ENCODE measurements at regions not wholly inside any gene's neighbourhood (a gene's known extent, or its start where the extent isn't known, plus 50 kb on each side); places are given as distances from the start of the nearest gene placed in this dataset.

DNA sequence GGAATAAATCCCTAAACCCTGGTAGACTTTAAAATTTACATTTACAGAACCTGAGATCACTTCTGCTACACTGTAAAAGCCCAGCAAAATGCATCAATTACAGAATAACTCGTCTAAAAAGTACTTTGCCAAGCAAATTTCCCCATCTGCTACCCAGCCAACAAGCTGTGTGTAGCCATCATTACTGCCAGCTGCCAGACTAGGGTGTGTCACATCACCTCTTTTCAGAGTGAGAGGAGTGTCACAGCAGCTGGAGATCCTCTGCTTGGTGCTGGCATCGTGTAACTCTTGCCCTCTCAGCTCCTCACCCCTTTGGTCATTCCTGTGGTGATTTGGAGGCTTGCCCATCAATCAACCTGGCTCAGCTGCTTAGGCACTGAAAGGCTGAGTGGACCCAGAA lies 340.4 kb upstream of the MMADHC start:
- FAIRE-seq (no peak), ATAC-seq (no peak), DNase-seq (no peak)
- H3K27ac ChIP-seq: no peak overlapping the region
- no peaks in the 10 kb centered on the region for H3K4me1 ChIP-seq
- intact Hi-C loops (cut with DNase I): no loop called here
- H3K36me3 ChIP-seq: no peaks in the 10 kb centered on the region
- H3K4me3 ChIP-seq: no peak overlapping the region
- H3K9me3 ChIP-seq: no peaks in the 10 kb centered on the region
- WGBS, 2 donors: 43 to 45% methylated on average over 2 of the region's 2 CpGs
- no peaks in the 10 kb centered on the region for H3K27me3 ChIP-seq
- TF ChIP-seq, protein P1, sequence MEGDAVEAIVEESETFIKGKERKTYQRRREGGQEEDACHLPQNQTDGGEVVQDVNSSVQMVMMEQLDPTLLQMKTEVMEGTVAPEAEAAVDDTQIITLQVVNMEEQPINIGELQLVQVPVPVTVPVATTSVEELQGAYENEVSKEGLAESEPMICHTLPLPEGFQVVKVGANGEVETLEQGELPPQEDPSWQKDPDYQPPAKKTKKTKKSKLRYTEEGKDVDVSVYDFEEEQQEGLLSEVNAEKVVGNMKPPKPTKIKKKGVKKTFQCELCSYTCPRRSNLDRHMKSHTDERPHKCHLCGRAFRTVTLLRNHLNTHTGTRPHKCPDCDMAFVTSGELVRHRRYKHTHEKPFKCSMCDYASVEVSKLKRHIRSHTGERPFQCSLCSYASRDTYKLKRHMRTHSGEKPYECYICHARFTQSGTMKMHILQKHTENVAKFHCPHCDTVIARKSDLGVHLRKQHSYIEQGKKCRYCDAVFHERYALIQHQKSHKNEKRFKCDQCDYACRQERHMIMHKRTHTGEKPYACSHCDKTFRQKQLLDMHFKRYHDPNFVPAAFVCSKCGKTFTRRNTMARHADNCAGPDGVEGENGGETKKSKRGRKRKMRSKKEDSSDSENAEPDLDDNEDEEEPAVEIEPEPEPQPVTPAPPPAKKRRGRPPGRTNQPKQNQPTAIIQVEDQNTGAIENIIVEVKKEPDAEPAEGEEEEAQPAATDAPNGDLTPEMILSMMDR (IDR thresholded peaks at IDR 0.05): no peak

DNA sequence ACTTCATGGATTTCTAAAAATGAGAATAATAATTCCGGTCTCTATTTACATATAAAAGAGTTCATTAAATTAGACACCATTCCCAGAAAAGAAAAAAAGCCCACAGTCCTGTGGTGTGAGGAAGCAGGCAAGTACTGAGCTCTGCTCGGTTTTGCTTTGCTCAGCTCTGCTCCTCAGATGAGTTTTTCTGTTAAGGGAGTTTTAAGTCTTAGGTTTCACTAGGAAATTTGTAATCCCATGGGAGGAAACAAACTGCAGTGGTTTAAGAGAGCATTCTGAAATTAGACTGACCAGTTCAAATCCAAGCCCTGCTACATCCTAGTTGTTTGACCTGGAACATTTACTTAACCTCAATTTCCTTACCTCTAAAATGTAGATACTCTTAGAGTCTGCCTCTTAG lies 338.6 kb upstream of the MMADHC start:
- ATAC-seq (no peak), FAIRE-seq (no peak)
- TF ChIP-seq, protein P1 (IDR thresholded peaks at IDR 0.05): no peak

DNA sequence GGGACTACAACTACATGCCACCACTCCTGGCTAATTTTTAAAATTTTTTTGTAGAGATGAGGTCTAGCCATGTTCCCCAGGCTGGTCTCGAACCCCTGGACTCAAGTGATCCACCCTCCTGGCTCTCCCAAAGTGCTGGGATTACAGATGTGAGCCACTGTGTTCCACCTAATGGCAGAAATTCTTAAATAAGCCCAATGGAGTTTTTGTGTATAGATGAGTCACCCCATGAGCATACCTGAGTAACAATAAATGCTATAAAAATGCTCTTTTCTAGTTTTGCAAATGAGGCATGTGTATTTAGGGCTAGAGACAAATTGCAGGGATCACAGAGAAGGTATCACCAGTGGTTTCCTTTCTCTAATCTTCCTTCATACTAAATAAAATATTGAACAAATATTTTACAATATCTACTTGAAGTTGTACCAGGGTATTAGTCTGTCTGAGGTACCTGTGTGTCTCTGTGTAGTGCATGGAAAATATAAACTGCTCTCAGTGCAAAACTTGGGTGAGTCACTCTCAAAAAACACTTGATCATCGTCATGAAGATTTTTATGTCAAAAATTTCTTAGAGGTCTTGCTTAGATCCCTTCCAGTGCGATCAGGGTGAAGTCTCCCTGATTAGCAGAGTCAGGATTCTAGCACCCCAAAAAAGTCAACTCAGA lies 337.1 kb upstream of the MMADHC start:
- intact Hi-C loops (cut with DNase I): no loop called here
- Histone ChIP-seq H3K27ac (no peak overlapping the region), H3K4me3 (no peak overlapping the region), H3K9me3 (no peaks in the 10 kb centered on the region), H3K27me3 (no peaks in the 10 kb centered on the region), H3K36me3 (no peaks in the 10 kb centered on the region), H3K4me1 (no peaks in the 10 kb centered on the region)
- TF ChIP-seq, protein P1 (IDR thresholded peaks at IDR 0.05): no peak
- FAIRE-seq (no peak), DNase-seq (no peak), ATAC-seq (no peak)
- 66 to 70% methylated on average over 3 of the region's 3 CpGs for WGBS, 2 donors

More for the DNA sequence above, 338.6 kb upstream of the MMADHC start:
- H3K36me3 ChIP-seq: no peaks in the 10 kb centered on the region
- no peak for DNase-seq
- no peak overlapping the region for H3K4me3 ChIP-seq
- no peaks in the 10 kb centered on the region for H3K4me1 ChIP-seq
- WGBS, 2 donors: 62 to 77% methylated on average over 2 of the region's 2 CpGs
- intact Hi-C loops (cut with DNase I): no loop called here
- no peaks in the 10 kb centered on the region for H3K27me3 ChIP-seq
- H3K27ac ChIP-seq: no peak overlapping the region
- H3K9me3 ChIP-seq: no peaks in the 10 kb centered on the region

DNA sequence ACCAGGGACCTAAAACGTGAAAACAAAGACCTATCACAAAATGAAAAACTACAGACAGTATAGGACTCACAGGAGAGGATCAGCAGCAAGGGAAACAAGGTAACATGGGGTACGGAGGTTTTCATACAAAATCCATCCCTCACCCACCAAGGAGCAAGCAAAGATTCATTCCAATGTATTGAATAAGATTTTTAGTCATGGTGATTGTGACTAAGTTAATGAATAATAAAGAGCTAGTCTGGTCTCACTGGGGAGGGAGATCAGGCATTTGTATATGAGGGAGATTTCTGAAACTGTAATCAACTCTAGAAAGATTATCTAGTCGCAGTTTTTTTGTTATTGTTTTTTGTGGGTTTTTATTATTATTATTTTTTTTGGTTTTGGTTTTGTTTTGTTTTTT lies 336.5 kb upstream of the MMADHC start:
- no peak for ATAC-seq
- H3K9me3 ChIP-seq: no peaks in the 10 kb centered on the region
- 39% methylated on average over 3 of the region's 3 CpGs for WGBS, 2 donors
- no peak for DNase-seq
- H3K4me3 ChIP-seq: no peak overlapping the region
- FAIRE-seq: no peak
- intact Hi-C loops (cut with DNase I): no loop called here
- no peaks in the 10 kb centered on the region for H3K27me3 ChIP-seq
- TF ChIP-seq, protein P1 (IDR thresholded peaks at IDR 0.05): no peak
- H3K4me1 ChIP-seq: no peaks in the 10 kb centered on the region
- no peak overlapping the region for H3K27ac ChIP-seq
- H3K36me3 ChIP-seq: no peaks in the 10 kb centered on the region

DNA sequence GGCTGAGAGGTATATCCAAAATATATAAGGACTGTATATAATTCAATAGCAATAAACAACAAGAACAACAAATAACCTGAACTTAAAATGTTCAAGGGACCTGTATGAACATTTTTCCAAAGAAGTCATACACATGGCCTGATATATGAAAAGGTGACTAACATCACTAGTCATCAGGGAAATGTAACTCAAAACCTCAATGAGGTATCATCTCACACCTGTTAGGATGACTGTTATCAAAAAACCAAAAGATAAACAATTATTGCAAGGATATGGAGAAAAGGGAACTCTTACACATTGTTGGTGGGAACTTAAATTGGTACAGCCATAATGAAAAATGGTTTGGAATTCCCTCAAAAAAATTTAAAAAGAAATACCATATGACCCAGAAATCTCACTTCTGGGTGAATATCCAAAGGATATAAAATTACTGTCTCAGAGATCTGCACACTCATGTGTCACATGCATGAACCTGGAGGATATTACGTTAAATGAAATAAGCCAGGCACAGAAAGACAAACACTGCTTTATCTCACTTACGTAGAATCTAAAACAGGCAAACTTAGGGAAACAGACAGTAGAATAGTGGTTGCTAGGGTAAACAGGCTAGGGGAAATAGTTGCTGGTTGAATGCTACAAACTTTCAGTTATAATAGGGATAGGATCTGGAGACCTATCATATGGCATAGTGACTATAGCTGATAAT lies 334.5 kb upstream of the MMADHC start:
- no peak for DNase-seq
- Histone ChIP-seq H3K27me3 (no peaks in the 10 kb centered on the region), H3K4me3 (no peak overlapping the region), H3K9me3 (no peaks in the 10 kb centered on the region), H3K27ac (no peak overlapping the region), H3K36me3 (no peaks in the 10 kb centered on the region), H3K4me1 (no peaks in the 10 kb centered on the region)
- intact Hi-C loops (cut with DNase I): no loop called here
- WGBS, 2 donors: 73% methylated on average over 2 of the region's 2 CpGs
- no peak for ATAC-seq
- FAIRE-seq: no peak
- TF ChIP-seq, protein P1 (IDR thresholded peaks at IDR 0.05): no peak
